Fibroblast of the aortic adventitia (primary cell): ENCODE measurements at regions not wholly inside any gene's neighbourhood (a gene's known extent, or its start where the extent isn't known, plus 50 kb on each side); places are given as distances from the start of the nearest gene placed in this dataset.
"Not testable (repeated sequence)": the region's sequence is repeated elsewhere in the genome, so short reads cannot be mapped to it uniquely, and the experiment has no call there.

Source experiments
- DNase-seq: peaks from one replicate; pipeline ENCODE4 v3.0.0-alpha.2; 2010; ENCODE audit warnings: low read depth
- H3K4me3 ChIP-seq: 2 replicates; pipeline ENCODE4 v1.5.1; 2011; ENCODE audit warnings: low read depth, mild to moderate bottlenecking, control low read depth, low read length, moderate library complexity
- CTCF ChIP-seq: IDR thresholded peaks from 2 replicates; pipeline ENCODE4 v1.5.1; 2011; ENCODE audit warnings: mild to moderate bottlenecking, low read length, control low read depth, inconsistent platforms; ENCODE audit not compliant: insufficient read depth

- DNase-seq, result no peak
Observed at GRCh38 chr9:119698535-119698934, 329.3 kb upstream of the BRINP1 start.

GRCh38 chr9:119697996-119698395 is 328.8 kb upstream of the BRINP1 start:
- DNase-seq, result no peak
- H3K4me3 ChIP-seq, result no peak overlapping the region
- TF ChIP-seq CTCF, result no peak

More at GRCh38 chr9:119698535-119698934, 329.3 kb upstream of the BRINP1 start:
- TF ChIP-seq CTCF, result no peak
- no peak overlapping the region for H3K4me3 ChIP-seq

GRCh38 chr9:119689879-119690278 is 320.6 kb upstream of the BRINP1 start:
- DNase-seq, result no peak
- no peak for TF ChIP-seq CTCF
- H3K4me3 ChIP-seq, result no peak overlapping the region

GRCh38 chr9:119688547-119688946 is 319.3 kb upstream of the BRINP1 start:
- no peak for TF ChIP-seq CTCF
- no peak overlapping the region for H3K4me3 ChIP-seq
- DNase-seq, result no peak

- DNase-seq, result no peak
- TF ChIP-seq CTCF, result no peak
- no peak overlapping the region for H3K4me3 ChIP-seq
Observed at GRCh38 chr9:119677811-119678505, 308.7 kb upstream of the BRINP1 start.

GRCh38 chr9:119675951-119676350 is 306.7 kb upstream of the BRINP1 start:
- H3K4me3 ChIP-seq, result no peak overlapping the region
- no peak for TF ChIP-seq CTCF

GRCh38 chr9:119672763-119673162 is 303.5 kb upstream of the BRINP1 start:
- DNase-seq, result not testable (repeated sequence)

More at GRCh38 chr9:119675951-119676350, 306.7 kb upstream of the BRINP1 start:
- DNase-seq, result no peak

More at GRCh38 chr9:119672763-119673162, 303.5 kb upstream of the BRINP1 start:
- H3K4me3 ChIP-seq, result not testable (repeated sequence)
